T-helper 17 cell (primary cell): ENCODE measurements at regions not wholly inside any gene's neighbourhood (a gene's known extent, or its start where the extent isn't known, plus 50 kb on each side); places are given as distances from the start of the nearest gene placed in this dataset.
"Not testable (repeated sequence)": the region's sequence is repeated elsewhere in the genome, so short reads cannot be mapped to it uniquely, and the experiment has no call there.

Experiments used
- ATAC-seq: fragments of 150-1000 bp; cut with Tn5 transposase; 2 replicates; pipeline ENCODE4 v1.10.0; 2021; ENCODE audit warnings: mild to moderate bottlenecking, moderate library complexity
- DNase-seq, 3 donors: peaks; one replicate each; pipeline versions ENCODE4 v3.0.0 to v3.0.0-alpha.2; 2020 to 2021
- H3K9me3 ChIP-seq: one replicate; pipeline ENCODE4 v1.7.0; 2013; ENCODE audit warnings: low read length, mild to moderate bottlenecking; ENCODE audit not compliant: control insufficient read depth, poor library complexity, severe bottlenecking
- H3K27ac Mint-ChIP-seq: one replicate; pipeline ENCODE4 v1.8.0; 2022; ENCODE audit warnings: mild to moderate bottlenecking, moderate library complexity, mixed read lengths
- H3K27me3 Mint-ChIP-seq: one replicate; pipeline ENCODE4 v1.8.0; 2022; ENCODE audit warnings: mixed read lengths
- H3K36me3 Mint-ChIP-seq: one replicate; pipeline ENCODE4 v1.8.0; 2022; ENCODE audit warnings: low read depth, mixed read lengths
- H3K4me1 Mint-ChIP-seq: one replicate; pipeline ENCODE4 v1.8.0; 2022; ENCODE audit warnings: mild to moderate bottlenecking, mixed read lengths
- H3K4me3 Mint-ChIP-seq: one replicate; pipeline ENCODE4 v1.8.0; 2022; ENCODE audit warnings: mild to moderate bottlenecking, moderate library complexity, mixed read lengths

GRCh38 chr5:82513738-82514137, 235.6 kb upstream of the RPS23 start:
- Mint-ChIP-seq H3K27ac (no peak overlapping the region), H3K27me3 (peaks cover 3% of the 10 kb centered on the region), H3K4me3 (no peak overlapping the region), H3K36me3 (no peaks in the 10 kb centered on the region), H3K4me1 (peaks cover 3% of the 10 kb centered on the region)
- DNase-seq (no peak), ATAC-seq (no peak)
- H3K9me3 ChIP-seq = no peaks in the 10 kb centered on the region

- Mint-ChIP-seq H3K27me3 (no peaks in the 10 kb centered on the region), H3K36me3 (peaks cover 2% of the 10 kb centered on the region), H3K27ac (no peak overlapping the region), H3K4me3 (no peak overlapping the region), H3K4me1 (peaks cover 3% of the 10 kb centered on the region)
- H3K9me3 ChIP-seq = no peaks in the 10 kb centered on the region
- ATAC-seq (peak; percentile 85), DNase-seq (peak in 1 of 3 donors; percentile 5)
Measured at GRCh38 chr5:82512025-82512424, 233.9 kb upstream of the RPS23 start.

DNA sequence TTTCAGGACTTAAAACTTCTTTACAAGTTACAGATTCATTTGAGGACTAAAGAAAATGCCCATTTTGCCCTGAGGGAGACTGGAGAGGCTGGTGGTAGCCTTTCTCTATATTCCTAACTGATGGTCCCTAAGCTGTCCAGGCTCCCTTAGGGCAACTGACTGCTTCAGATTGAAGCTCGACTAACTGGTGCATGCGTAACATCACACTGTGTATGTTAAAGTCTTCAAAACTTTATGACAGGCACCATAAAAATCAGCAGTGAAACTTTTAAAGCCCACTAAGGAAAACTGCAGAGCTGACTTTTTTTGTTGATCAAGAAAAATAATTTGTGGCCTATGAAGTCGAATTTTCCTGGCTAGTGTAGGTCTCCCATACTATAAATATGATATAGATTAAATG, 233.0 kb upstream of the RPS23 start:
- peaks cover 2% of the 10 kb centered on the region for H3K36me3 Mint-ChIP-seq
- H3K27me3 Mint-ChIP-seq = no peaks in the 10 kb centered on the region
- no peak overlapping the region for H3K27ac Mint-ChIP-seq
- ATAC-seq (no peak), DNase-seq (no peak)
- H3K4me3 Mint-ChIP-seq = no peak overlapping the region
- H3K9me3 ChIP-seq = no peaks in the 10 kb centered on the region
- H3K4me1 Mint-ChIP-seq = peaks cover 3% of the 10 kb centered on the region

DNA sequence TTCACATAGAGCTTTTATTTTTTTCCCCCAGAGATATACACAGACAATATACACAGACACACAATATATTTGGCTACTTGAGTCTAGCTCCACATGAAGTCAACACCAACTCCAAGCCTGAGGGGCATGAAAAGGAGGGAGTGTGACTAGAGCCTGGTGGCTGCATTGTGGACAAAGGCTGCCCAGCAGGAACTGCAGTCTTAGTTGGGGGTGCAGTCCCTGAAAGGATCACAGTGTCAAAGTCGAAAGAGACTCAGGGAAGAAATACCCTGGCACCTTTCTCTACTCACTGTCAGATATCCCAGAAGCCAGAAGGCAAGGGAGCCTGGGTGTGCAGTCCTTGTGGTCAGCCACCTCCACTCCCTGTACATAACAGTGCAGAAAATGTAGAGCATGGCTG, 231.6 kb upstream of the RPS23 start:
- H3K9me3 ChIP-seq = no peaks in the 10 kb centered on the region
- no peaks in the 10 kb centered on the region for H3K27me3 Mint-ChIP-seq
- ATAC-seq (no peak), DNase-seq (no peak)
- H3K4me1 Mint-ChIP-seq = peaks cover 3% of the 10 kb centered on the region
- peaks cover 2% of the 10 kb centered on the region for H3K36me3 Mint-ChIP-seq
- no peak overlapping the region for H3K4me3 Mint-ChIP-seq
- no peak overlapping the region for H3K27ac Mint-ChIP-seq

DNA sequence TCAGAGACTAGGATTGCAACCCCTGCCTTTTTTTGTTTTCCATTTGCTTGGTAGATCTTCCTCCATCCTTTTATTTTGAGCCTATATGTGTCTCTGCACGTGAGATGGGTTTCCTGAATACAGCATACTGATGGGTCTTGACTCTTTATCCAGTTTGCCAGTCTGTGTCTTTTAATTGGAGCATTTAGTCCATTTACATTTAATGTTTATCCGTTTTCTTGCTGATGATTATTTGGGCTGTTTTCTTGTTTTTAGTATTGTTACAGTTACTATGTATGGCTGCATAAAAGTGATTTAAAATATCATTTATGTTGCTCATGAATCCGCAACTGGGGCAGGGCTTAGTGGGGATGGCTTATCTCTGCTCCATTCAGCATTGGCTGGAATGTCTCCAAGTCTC, 228.2 kb upstream of the RPS23 start:
- not testable (repeated sequence) for ATAC-seq, H3K4me3 Mint-ChIP-seq, H3K9me3 ChIP-seq, H3K36me3 Mint-ChIP-seq, H3K4me1 Mint-ChIP-seq, H3K27ac Mint-ChIP-seq, DNase-seq, H3K27me3 Mint-ChIP-seq

- ATAC-seq (no peak), DNase-seq (no peak)
- H3K9me3 ChIP-seq = peaks cover 3% of the 10 kb centered on the region
- Mint-ChIP-seq H3K4me3 (no peak overlapping the region), H3K27ac (peak overlapping the region; percentile 4), H3K27me3 (peaks cover 5% of the 10 kb centered on the region), H3K36me3 (peaks cover 6% of the 10 kb centered on the region), H3K4me1 (peaks cover 5% of the 10 kb centered on the region)
Measured at GRCh38 chr5:82499725-82500244, 221.6 kb upstream of the RPS23 start.

DNA sequence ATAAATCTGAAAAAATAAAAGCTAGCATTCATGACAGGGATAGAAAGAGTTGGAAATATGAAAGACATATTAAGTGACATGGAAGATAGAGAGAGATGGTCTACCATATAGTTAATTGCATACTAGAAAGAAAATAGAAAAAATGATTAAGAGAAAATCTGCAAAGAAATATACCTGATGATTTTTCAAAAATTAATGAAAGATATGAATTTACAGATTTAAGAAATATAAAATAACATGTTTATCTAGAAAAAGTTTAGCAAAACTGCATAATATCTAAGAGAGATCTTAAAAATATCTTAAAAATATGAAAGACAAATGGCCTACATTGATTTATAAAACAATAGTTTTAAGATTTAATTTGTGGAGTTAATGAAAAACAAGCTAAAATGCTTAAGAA, 219.1 kb upstream of the RPS23 start:
- ATAC-seq (no peak), DNase-seq (no peak)
- peaks cover 15% of the 10 kb centered on the region for H3K4me1 Mint-ChIP-seq

GRCh38 chr5:82494942-82495341, 216.8 kb upstream of the RPS23 start:
- H3K4me1 Mint-ChIP-seq = peaks cover 13% of the 10 kb centered on the region
- peaks cover 5% of the 10 kb centered on the region for H3K27me3 Mint-ChIP-seq
- ATAC-seq (no peak), DNase-seq (no peak)
- peak overlapping the region; percentile 8 for H3K27ac Mint-ChIP-seq
- peaks cover 11% of the 10 kb centered on the region for H3K36me3 Mint-ChIP-seq
- H3K4me3 Mint-ChIP-seq = no peak overlapping the region
- peaks cover 3% of the 10 kb centered on the region for H3K9me3 ChIP-seq

More for the DNA sequence above, 219.1 kb upstream of the RPS23 start:
- peaks cover 3% of the 10 kb centered on the region for H3K9me3 ChIP-seq
- H3K4me3 Mint-ChIP-seq = no peak overlapping the region
- H3K36me3 Mint-ChIP-seq = peaks cover 11% of the 10 kb centered on the region
- peaks cover 5% of the 10 kb centered on the region for H3K27me3 Mint-ChIP-seq
- H3K27ac Mint-ChIP-seq = no peak overlapping the region

GRCh38 chr5:82493221-82493620, 215.1 kb upstream of the RPS23 start:
- H3K9me3 ChIP-seq = peaks cover 3% of the 10 kb centered on the region
- H3K27ac Mint-ChIP-seq = no peak overlapping the region
- peaks cover 5% of the 10 kb centered on the region for H3K27me3 Mint-ChIP-seq
- H3K4me1 Mint-ChIP-seq = peaks cover 13% of the 10 kb centered on the region
- no peak for ATAC-seq
- peaks cover 11% of the 10 kb centered on the region for H3K36me3 Mint-ChIP-seq
- DNase-seq = no peak
- no peak overlapping the region for H3K4me3 Mint-ChIP-seq

GRCh38 chr5:82491397-82491796, 213.2 kb upstream of the RPS23 start:
- Mint-ChIP-seq H3K27me3 (peaks cover 5% of the 10 kb centered on the region), H3K4me1 (peaks cover 13% of the 10 kb centered on the region), H3K27ac (no peak overlapping the region), H3K4me3 (no peak overlapping the region), H3K36me3 (peaks cover 11% of the 10 kb centered on the region)
- DNase-seq = no peak
- no peak for ATAC-seq
- H3K9me3 ChIP-seq = peaks cover 3% of the 10 kb centered on the region

- Mint-ChIP-seq H3K27ac (no peak overlapping the region), H3K27me3 (no peaks in the 10 kb centered on the region), H3K36me3 (peaks cover 5% of the 10 kb centered on the region), H3K4me1 (peaks cover 13% of the 10 kb centered on the region), H3K4me3 (no peak overlapping the region)
- DNase-seq = no peak
- no peak for ATAC-seq
- no peaks in the 10 kb centered on the region for H3K9me3 ChIP-seq
Measured at GRCh38 chr5:82489683-82490082, 211.5 kb upstream of the RPS23 start.

DNA sequence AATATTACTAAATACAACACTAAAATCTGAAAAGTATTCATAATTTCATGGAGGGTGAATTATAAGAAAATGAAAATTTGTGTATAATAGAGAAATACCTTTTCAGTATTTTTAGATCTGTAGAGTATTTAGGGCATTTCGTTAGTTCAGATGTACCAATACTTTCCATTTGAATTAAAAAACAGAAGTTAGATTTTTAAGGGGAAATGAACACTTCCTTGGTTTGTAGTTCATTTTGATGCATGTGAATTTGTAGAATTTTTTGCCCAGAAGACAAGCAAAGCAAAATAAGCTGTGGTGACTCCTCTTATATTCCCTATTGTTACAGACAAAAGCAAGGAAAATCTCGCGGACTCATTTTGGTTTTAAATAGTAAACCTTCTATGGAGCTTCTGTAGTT, 209.0 kb upstream of the RPS23 start:
- H3K27ac Mint-ChIP-seq = no peak overlapping the region
- H3K4me3 Mint-ChIP-seq = no peak overlapping the region
- H3K9me3 ChIP-seq = no peaks in the 10 kb centered on the region
- H3K36me3 Mint-ChIP-seq = no peaks in the 10 kb centered on the region
- no peak for DNase-seq
- no peak for ATAC-seq
- H3K4me1 Mint-ChIP-seq = peaks cover 3% of the 10 kb centered on the region
- H3K27me3 Mint-ChIP-seq = no peaks in the 10 kb centered on the region

- ATAC-seq (no peak), DNase-seq (no peak)
- peaks cover 5% of the 10 kb centered on the region for H3K27me3 Mint-ChIP-seq
- H3K4me1 Mint-ChIP-seq = no peaks in the 10 kb centered on the region
- no peaks in the 10 kb centered on the region for H3K36me3 Mint-ChIP-seq
- no peak overlapping the region for H3K27ac Mint-ChIP-seq
- H3K4me3 Mint-ChIP-seq = no peak overlapping the region
- H3K9me3 ChIP-seq = no peaks in the 10 kb centered on the region
Measured at GRCh38 chr5:82480331-82480730, 202.2 kb upstream of the RPS23 start.

GRCh38 chr5:82476155-82476554, 198.0 kb upstream of the RPS23 start:
- Mint-ChIP-seq H3K36me3 (no peaks in the 10 kb centered on the region), H3K27ac (no peak overlapping the region), H3K4me3 (no peak overlapping the region), H3K4me1 (no peaks in the 10 kb centered on the region), H3K27me3 (peaks cover 5% of the 10 kb centered on the region)
- ATAC-seq (no peak), DNase-seq (no peak)
- no peaks in the 10 kb centered on the region for H3K9me3 ChIP-seq
